ENCODE measurements at regions not wholly inside any gene's neighbourhood (a gene's known extent, or its start where the extent isn't known, plus 50 kb on each side); places are given as distances from the start of the nearest gene placed in this dataset.
"Not testable (repeated sequence)": the region's sequence is repeated elsewhere in the genome, so short reads cannot be mapped to it uniquely, and the experiment has no call there.

DNA sequence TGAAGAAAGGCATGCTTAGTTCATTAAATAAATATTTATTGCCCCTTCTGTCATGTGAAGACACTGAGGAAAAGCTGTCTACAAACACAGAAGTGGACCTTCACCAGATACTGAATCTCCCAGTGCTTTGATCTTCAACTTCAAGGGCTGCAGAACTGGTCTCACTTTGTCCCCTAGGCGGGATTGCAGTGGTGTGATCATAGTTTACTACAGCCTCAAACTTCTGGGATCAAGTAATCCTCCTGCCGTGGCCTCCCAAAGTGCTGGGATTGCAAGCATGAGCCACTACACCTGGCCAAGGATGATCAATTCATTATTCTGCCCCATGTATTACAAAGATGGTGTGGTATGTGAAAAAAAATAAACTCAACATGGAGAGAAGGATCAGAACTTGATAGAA lies 496.2 kb upstream of the HS3ST5 start:
- ATAC-seq (ENCODE audit: low read depth): no peak
- no peaks in the 10 kb centered on the region for H3K4me1 Mint-ChIP-seq

DNA sequence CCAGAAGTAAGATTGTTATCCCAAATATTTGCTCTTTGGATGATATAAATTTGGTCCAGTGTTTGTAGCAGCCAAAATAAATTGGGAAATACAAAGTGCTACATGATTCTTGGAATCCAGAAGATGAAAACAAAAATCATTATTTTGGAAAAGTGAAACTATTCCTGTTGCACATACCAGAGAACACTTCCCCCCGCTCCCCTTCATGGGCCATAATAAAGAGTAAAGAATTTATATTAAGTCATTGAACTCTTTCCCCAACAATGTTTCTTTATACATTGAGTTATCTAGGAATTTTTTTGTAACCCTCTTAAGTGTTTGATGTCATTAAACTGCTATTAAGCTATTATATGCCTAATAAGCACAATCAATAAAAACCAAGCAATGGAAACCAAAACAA lies 490.4 kb upstream of the HS3ST5 start:
- H3K27ac Mint-ChIP-seq: no peak overlapping the region
- H3K36me3 Mint-ChIP-seq: no peaks in the 10 kb centered on the region
- POLR2A ChIA-PET: no interaction called here
- ATAC-seq (ENCODE audit: low read depth) (no peak), DNase-seq (no peak)
- no peaks in the 10 kb centered on the region for H3K27me3 Mint-ChIP-seq
- H3K4me1 Mint-ChIP-seq: no peaks in the 10 kb centered on the region
- H3K9me3 Mint-ChIP-seq: peaks cover 3% of the 10 kb centered on the region
- H3K4me3 Mint-ChIP-seq: no peak overlapping the region

More for the DNA sequence above, 496.2 kb upstream of the HS3ST5 start:
- Mint-ChIP-seq H3K36me3 (no peaks in the 10 kb centered on the region), H3K4me3 (no peak overlapping the region), H3K9me3 (peaks cover 12% of the 10 kb centered on the region), H3K27ac (no peak overlapping the region), H3K27me3 (no peaks in the 10 kb centered on the region)
- POLR2A ChIA-PET: no interaction called here
- DNase-seq: no peak

DNA sequence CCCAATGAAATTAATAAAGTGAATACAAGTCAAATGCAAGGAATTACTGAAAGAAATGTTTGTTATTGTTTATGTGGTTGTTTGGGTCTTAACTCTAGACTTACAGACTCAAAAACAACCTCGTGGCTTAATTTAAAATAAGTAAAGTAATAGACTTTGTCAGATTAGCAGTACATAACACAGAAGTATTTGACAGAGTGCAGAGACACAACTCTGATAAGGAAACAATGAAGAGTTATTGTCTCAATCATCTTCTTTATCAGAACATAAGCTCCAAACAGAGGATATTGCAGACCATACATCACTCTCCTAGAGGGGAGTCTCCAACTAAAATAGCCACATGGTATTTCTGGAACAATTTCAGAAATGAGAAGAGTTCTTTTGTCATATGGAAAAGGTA lies 487.7 kb upstream of the HS3ST5 start:
- Mint-ChIP-seq H3K27me3 (no peaks in the 10 kb centered on the region), H3K4me3 (no peak overlapping the region), H3K36me3 (no peaks in the 10 kb centered on the region), H3K9me3 (peaks cover 3% of the 10 kb centered on the region), H3K4me1 (no peaks in the 10 kb centered on the region), H3K27ac (no peak overlapping the region)
- POLR2A ChIA-PET: no interaction called here
- no peak for ATAC-seq (ENCODE audit: low read depth)
- DNase-seq: no peak

DNA sequence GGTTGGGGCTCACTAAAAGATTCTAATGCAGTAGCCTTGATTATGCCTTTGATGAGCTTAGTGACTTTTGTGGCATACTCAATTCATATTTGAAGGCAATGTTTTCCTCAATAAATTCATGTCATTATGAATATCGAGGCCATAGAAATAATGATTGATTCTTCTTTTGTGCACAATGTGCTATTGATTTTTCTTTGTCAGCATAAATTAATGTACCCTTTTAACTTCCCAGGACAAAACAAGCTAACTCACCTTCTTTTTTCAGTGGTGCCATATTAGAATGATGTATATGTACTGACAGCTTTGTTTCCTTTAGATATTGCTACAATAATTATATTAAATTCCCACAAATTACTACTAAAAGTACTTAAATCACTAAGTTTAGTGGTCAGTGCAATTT lies 484.3 kb upstream of the HS3ST5 start:
- ATAC-seq (ENCODE audit: low read depth) (no peak), DNase-seq (no peak)
- no peak overlapping the region for H3K4me3 Mint-ChIP-seq
- no peaks in the 10 kb centered on the region for H3K27me3 Mint-ChIP-seq
- POLR2A ChIA-PET: interaction anchor here (0.6 kb wide), 1 partner anchor 224 kb away, joined by 4 read pairs; no protein-coding TSS in a partner anchor
- H3K27ac Mint-ChIP-seq: no peak overlapping the region
- no peaks in the 10 kb centered on the region for H3K9me3 Mint-ChIP-seq
- no peaks in the 10 kb centered on the region for H3K36me3 Mint-ChIP-seq
- no peaks in the 10 kb centered on the region for H3K4me1 Mint-ChIP-seq

DNA sequence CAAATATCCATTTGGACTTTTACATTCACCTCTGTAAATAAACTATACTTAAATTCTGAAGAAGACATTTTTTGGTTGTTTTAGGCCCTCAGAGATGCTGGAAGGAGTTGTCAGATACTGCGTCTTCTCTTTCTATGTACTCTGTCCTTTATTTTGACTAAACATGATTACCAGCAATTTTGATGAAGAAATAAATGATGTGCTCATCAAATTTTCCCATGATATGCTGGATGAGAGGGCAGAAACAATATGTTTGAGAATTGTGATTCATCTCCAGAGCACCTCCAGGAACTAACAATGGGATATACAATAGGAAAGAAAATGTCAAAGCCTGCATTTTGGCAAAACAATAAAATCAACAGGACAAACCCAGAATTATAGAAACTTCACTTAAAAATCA lies 481.6 kb upstream of the HS3ST5 start:
- Mint-ChIP-seq H3K9me3 (peaks cover 2% of the 10 kb centered on the region), H3K4me1 (no peaks in the 10 kb centered on the region), H3K36me3 (no peaks in the 10 kb centered on the region), H3K27me3 (no peaks in the 10 kb centered on the region), H3K27ac (no peak overlapping the region), H3K4me3 (no peak overlapping the region)
- ATAC-seq (ENCODE audit: low read depth) (no peak), DNase-seq (no peak)
- POLR2A ChIA-PET: no interaction called here

DNA sequence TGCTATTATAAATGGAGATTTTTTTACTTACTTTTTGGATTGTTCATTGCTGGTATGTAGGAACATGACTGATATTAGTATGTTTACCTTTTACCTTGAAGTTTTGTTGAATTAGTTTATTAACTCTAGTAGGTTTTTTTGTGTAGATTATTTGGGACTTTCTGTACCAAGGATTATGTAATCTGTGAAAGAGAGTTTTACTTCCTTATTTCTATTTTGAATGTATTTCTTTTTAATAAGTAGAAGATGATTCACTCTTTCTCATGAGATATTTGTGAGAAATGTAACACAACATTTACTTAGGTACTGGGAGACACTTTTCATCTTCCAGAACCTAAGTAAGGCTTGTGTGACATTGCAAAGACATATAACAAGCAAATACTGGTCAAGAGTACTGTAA lies 473.9 kb upstream of the HS3ST5 start:
- DNase-seq (no peak), ATAC-seq (ENCODE audit: low read depth) (no peak)
- POLR2A ChIA-PET: no interaction called here
- H3K27ac Mint-ChIP-seq: no peak overlapping the region
- peaks cover 5% of the 10 kb centered on the region for H3K9me3 Mint-ChIP-seq
- H3K4me3 Mint-ChIP-seq: no peak overlapping the region
- H3K27me3 Mint-ChIP-seq: no peaks in the 10 kb centered on the region
- H3K36me3 Mint-ChIP-seq: no peaks in the 10 kb centered on the region
- H3K4me1 Mint-ChIP-seq: no peaks in the 10 kb centered on the region

DNA sequence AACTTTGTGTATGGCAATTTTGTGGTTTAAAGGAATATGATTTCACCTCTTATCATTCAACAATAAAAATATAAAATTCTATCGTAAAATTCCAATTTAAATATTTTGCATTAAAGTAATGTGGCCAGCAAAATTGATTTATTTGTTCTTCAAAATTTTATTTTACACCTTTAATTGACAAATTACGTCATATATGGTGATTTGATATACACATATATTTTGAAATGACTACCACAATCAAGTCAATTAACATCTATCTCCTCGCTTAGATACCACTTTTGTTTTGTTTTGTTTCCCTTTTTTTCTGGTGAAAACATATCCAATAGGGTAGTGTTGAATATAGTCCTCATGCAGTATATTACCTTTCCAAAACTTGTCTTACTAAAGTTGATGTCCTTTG lies 467.6 kb upstream of the HS3ST5 start:
- H3K36me3 Mint-ChIP-seq: no peaks in the 10 kb centered on the region
- H3K27ac Mint-ChIP-seq: no peak overlapping the region
- H3K9me3 Mint-ChIP-seq: peaks cover 2% of the 10 kb centered on the region
- H3K4me3 Mint-ChIP-seq: no peak overlapping the region
- no peak for ATAC-seq (ENCODE audit: low read depth)
- no peaks in the 10 kb centered on the region for H3K27me3 Mint-ChIP-seq
- DNase-seq: no peak
- POLR2A ChIA-PET: no interaction called here
- H3K4me1 Mint-ChIP-seq: no peaks in the 10 kb centered on the region

DNA sequence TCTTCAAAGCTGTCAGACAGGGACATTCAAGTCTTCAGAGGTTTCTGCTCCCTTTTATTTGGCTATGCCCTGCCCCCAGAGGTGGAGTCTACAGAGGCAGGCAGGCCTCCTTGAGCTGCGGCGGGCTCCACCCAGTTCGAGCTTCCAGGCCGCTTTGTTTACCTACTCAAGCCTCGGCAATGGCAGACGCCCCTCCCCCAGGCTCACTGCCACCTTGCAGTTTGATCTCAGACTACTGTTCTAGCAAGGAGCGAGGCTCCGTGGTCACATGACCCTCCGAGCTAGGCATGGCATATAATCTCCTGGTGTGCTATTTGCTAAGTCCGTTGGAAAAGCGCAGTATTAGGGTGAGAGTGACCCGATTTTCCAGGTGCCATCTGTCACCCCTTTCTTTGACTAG lies 462.6 kb upstream of the HS3ST5 start:
- H3K27me3 Mint-ChIP-seq; H3K9me3 Mint-ChIP-seq; H3K27ac Mint-ChIP-seq; H3K4me1 Mint-ChIP-seq; H3K4me3 Mint-ChIP-seq; DNase-seq; ATAC-seq (ENCODE audit: low read depth); H3K36me3 Mint-ChIP-seq; POLR2A ChIA-PET: not testable (repeated sequence)

DNA sequence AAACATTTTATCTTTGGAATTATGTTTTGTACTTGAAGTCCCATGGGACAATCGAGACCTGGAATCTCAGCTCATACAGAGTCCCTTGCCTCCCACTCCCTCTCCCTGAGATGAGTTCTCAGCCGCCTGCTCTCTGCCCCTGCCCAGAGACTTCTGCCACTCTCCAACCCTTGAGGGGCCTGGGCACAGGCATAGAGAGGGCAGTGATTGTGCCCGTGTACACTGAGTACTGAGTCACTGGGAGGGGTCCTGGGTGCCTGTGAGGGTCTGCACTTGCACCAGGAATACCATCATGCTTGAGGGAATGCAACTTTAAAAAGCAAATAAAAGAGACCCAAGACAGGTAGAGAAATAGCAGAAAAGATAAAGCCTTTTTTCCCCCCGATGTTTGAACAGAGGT lies 453.8 kb upstream of the HS3ST5 start:
- DNase-seq: no peak
- Mint-ChIP-seq H3K27ac (no peak overlapping the region), H3K36me3 (no peaks in the 10 kb centered on the region), H3K4me3 (no peak overlapping the region), H3K9me3 (no peaks in the 10 kb centered on the region), H3K27me3 (no peaks in the 10 kb centered on the region), H3K4me1 (no peaks in the 10 kb centered on the region)
- POLR2A ChIA-PET: no interaction called here
- no peak for ATAC-seq (ENCODE audit: low read depth)

DNA sequence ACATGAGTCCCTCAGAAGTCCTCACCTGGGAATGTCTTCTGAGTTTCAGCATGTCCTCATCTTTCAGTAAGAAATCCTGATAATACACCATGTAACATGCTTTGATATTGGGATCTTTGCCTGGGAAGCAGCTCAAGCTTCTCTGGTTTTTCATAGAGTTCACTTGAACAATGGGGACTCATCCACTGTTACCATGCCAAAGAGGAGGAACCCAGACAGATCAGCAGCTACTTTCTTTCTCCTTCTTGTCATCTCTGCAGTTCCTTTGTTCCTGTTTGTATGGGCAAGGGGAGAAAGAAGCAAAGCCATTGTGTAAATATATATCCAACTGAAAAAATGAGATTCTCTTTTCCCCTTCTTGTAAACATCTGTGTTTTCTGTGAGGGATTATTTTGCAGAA lies 450.6 kb upstream of the HS3ST5 start:
- Mint-ChIP-seq H3K4me1 (no peaks in the 10 kb centered on the region), H3K36me3 (no peaks in the 10 kb centered on the region), H3K4me3 (no peak overlapping the region), H3K27me3 (no peaks in the 10 kb centered on the region), H3K27ac (no peak overlapping the region), H3K9me3 (no peaks in the 10 kb centered on the region)
- DNase-seq: no peak
- ATAC-seq (ENCODE audit: low read depth): no peak
- POLR2A ChIA-PET: no interaction called here

DNA sequence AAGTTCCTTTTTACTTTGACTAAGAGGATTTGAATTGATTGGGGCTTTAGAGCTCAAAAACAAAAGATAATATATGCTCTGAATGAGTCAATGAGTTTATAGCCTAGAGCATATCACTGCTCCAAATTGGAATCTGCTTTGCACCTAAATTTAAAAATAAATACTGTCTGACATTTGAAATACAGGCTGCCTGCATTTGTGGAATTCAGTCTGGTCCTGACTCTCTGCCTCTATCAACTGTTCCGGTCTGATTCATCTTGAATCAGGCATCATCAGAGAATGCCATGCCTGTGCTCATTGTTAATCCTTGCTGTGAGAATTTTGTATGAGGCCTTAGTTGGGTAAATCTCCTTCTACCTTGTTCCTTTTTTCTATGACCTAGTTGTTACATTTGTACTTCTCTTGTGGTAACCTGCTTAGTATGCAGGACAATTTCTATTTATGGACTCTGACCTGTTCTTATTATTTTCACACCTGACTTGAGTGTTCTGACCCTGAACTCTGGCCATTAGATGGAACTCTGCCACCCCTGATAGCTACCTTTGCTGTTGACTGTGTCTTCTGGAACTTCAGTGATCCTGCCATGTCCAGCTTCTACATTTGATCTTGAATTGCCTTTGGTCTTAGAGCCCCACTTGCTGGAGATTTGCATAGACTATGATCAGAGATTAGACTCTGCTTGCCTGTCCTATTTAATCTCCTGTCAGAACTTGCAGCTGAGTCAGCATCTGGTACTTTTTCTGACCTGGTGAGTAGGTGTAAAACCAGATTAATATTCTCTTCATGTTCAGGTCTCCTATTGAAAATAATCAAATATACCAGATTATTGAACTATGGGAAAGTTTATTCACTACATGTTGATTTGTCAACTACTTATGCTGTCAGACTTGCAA lies 442.7 kb upstream of the HS3ST5 start:
- H3K4me3 Mint-ChIP-seq: no peak overlapping the region
- POLR2A ChIA-PET: no interaction called here
- ATAC-seq (ENCODE audit: low read depth): no peak
- H3K9me3 Mint-ChIP-seq: no peaks in the 10 kb centered on the region
- no peaks in the 10 kb centered on the region for H3K27me3 Mint-ChIP-seq
- no peak for DNase-seq
- H3K4me1 Mint-ChIP-seq: no peaks in the 10 kb centered on the region
- no peaks in the 10 kb centered on the region for H3K36me3 Mint-ChIP-seq
- H3K27ac Mint-ChIP-seq: no peak overlapping the region

DNA sequence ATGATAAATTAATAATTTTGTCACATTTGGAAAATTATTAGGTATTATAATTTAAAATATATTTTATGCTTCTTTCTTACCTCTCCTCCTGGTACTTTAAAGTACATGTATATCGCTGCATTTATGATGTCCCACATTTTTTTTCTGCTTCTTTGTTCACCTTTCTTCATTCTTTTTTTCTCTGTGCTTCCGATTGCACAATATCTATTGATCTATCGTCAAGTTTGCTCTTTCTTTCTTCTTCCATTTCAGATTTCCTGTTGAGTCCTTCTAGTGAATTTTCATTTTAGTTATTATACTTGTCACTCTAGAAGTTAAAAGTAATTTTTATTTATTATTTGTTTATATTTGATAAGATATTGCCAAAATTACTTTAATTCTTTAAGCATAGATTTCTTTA lies 441.0 kb upstream of the HS3ST5 start:
- Mint-ChIP-seq H3K4me1 (no peaks in the 10 kb centered on the region), H3K27me3 (no peaks in the 10 kb centered on the region), H3K9me3 (no peaks in the 10 kb centered on the region), H3K4me3 (no peak overlapping the region), H3K36me3 (no peaks in the 10 kb centered on the region), H3K27ac (no peak overlapping the region)
- no peak for ATAC-seq (ENCODE audit: low read depth)
- DNase-seq: no peak
- POLR2A ChIA-PET: no interaction called here

DNA sequence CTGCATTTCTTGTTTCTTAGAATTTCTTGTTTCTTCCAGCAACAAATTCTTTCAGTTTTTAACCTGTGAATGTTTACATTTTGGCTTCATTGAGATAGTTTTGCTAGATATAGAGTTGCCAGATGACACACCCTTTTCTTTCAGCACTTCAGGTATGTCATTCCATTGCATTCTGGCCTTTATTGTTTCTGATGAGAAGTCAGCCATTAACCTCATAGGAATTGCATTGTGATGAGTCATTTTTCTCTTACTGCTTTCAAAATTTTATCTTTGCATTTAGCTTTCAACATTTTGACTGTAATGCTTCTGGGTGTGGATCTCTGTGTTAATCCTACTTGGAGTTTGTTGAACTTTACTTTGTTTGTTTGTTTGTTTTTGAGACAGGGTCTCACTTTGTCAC lies 440.3 kb upstream of the HS3ST5 start:
- H3K9me3 Mint-ChIP-seq: no peaks in the 10 kb centered on the region
- no peak overlapping the region for H3K27ac Mint-ChIP-seq
- ATAC-seq (ENCODE audit: low read depth) (no peak), DNase-seq (no peak)
- H3K4me3 Mint-ChIP-seq: no peak overlapping the region
- H3K27me3 Mint-ChIP-seq: no peaks in the 10 kb centered on the region
- H3K4me1 Mint-ChIP-seq: no peaks in the 10 kb centered on the region
- no peaks in the 10 kb centered on the region for H3K36me3 Mint-ChIP-seq
- POLR2A ChIA-PET: no interaction called here

DNA sequence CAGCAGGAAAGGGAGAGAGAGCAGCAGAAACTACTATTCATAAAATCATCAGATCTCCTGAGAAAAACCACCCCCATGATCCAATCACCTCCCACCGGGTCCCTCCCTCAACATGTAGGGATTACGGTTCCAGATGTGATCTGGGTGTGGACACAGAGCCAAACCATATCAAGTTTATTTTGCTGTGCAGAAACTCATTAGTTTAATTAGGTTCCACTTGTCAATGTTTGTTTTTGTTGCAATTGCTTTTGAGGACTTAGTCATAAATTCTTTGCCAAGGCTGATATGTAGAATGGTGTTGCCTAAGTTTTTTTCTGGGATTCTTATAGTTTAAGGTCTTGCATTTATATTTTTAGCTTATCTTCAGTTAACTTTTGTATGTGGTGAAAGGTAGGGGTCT lies 422.0 kb upstream of the HS3ST5 start:
- POLR2A ChIA-PET: no interaction called here

DNA sequence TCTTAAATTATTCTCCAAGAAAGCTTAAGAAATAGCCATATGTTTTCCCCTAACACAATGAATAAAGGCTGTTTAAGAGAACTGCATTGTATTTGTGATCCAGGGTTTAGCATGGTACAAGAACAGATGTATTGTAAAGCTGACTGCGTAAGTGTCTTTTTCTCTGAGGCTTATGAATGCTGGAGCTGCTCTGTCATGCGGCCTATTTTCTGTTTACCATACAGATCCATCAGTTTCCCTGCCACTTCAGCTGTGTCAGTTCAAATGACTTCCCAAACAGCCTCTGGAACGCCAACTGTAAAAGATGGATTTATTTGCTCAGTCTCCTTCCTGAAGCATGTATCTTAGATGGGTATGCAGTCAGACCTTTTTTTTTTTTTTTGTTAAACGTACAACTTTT lies 419.3 kb upstream of the HS3ST5 start:
- no peaks in the 10 kb centered on the region for H3K4me1 Mint-ChIP-seq
- no peak for ATAC-seq (ENCODE audit: low read depth)
- POLR2A ChIA-PET: no interaction called here
- H3K4me3 Mint-ChIP-seq: no peak overlapping the region
- H3K27me3 Mint-ChIP-seq: no peaks in the 10 kb centered on the region
- no peaks in the 10 kb centered on the region for H3K36me3 Mint-ChIP-seq
- DNase-seq: no peak
- H3K9me3 Mint-ChIP-seq: no peaks in the 10 kb centered on the region
- H3K27ac Mint-ChIP-seq: no peak overlapping the region

More for the DNA sequence above, 422.0 kb upstream of the HS3ST5 start:
- Mint-ChIP-seq H3K36me3 (no peaks in the 10 kb centered on the region), H3K27ac (no peak overlapping the region), H3K27me3 (no peaks in the 10 kb centered on the region), H3K4me3 (no peak overlapping the region), H3K9me3 (no peaks in the 10 kb centered on the region), H3K4me1 (no peaks in the 10 kb centered on the region)
- no peak for ATAC-seq (ENCODE audit: low read depth)
- DNase-seq: no peak
